ENCODE measurements at regions not wholly inside any gene's neighbourhood (a gene's known extent, or its start where the extent isn't known, plus 50 kb on each side); places are given as distances from the start of the nearest gene placed in this dataset.

DNA sequence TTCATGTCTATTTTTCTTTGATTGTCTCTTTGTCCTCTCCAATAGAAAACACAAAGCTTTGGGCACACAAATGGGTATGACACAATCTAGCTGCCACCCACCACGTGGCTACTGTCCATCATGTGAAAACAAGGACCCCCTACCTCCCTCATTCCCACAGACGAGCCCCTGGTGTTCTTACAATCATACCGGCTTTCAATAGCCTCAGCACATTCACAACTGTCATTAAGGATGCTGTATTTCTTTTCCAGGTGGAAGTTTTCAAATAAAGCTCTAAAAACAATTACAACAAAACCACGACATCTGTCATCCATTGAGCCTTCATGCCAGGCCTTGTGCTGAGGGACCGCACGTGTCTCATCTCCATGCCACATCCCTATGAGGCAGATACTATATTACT, 552.6 kb upstream of the ADAMTS9 start:
- TF ChIP-seq CTCF (conservative IDR thresholded peaks at IDR 0.05 in 1 of 2, IDR thresholded peaks at IDR 0.05 in 1 of 2; ENCODE audit: extremely low read depth in 1 of 2, insufficient read depth in 1 of 2, low read depth in 1 of 2, low read length in 2 of 2) (no peak), EZH2 (IDR thresholded peaks at IDR 0.05; ENCODE audit: borderline replicate concordance, low read length) (no peak)
